ENCODE measurements at regions not wholly inside any gene's neighbourhood (a gene's known extent, or its start where the extent isn't known, plus 50 kb on each side); places are given as distances from the start of the nearest gene placed in this dataset.
"Not testable (repeated sequence)": the region's sequence is repeated elsewhere in the genome, so short reads cannot be mapped to it uniquely, and the experiment has no call there.

- peak; percentile 13 for DNase-seq (ENCODE audit: low spot score)
These were observed 107.3 kb downstream of the MINAR1 start for GRCh38 chr15:79539401-79539800.

- DNase-seq (ENCODE audit: low spot score), result no peak
These were observed 108.4 kb downstream of the MINAR1 start for GRCh38 chr15:79540551-79540950.

GRCh38 chr15:79541196-79541595, 109.1 kb downstream of the MINAR1 start:
- no peak for DNase-seq (ENCODE audit: low spot score)

GRCh38 chr15:79543097-79543496, 111.0 kb downstream of the MINAR1 start:
- no peak for DNase-seq (ENCODE audit: low spot score)

GRCh38 chr15:79549196-79549595, 117.1 kb downstream of the MINAR1 start:
- DNase-seq (ENCODE audit: low spot score), result peak; percentile 17

- DNase-seq (ENCODE audit: low spot score), result no peak
These were observed 128.2 kb downstream of the MINAR1 start for GRCh38 chr15:79560384-79560783.

- no peak for DNase-seq (ENCODE audit: low spot score)
These were observed 129.8 kb downstream of the MINAR1 start for GRCh38 chr15:79561982-79562381.

GRCh38 chr15:79562403-79562815, 130.3 kb downstream of the MINAR1 start:
- DNase-seq (ENCODE audit: low spot score), result no peak

GRCh38 chr15:79562899-79563298, 130.8 kb downstream of the MINAR1 start:
- no peak for DNase-seq (ENCODE audit: low spot score)

- DNase-seq (ENCODE audit: low spot score), result no peak
These were observed 137.9 kb downstream of the MINAR1 start for GRCh38 chr15:79570004-79570403.

GRCh38 chr15:79572691-79573404, 140.7 kb downstream of the MINAR1 start:
- DNase-seq (ENCODE audit: low spot score), result no peak

GRCh38 chr15:79574431-79575273, 142.5 kb downstream of the MINAR1 start:
- DNase-seq (ENCODE audit: low spot score), result not testable (repeated sequence)

- DNase-seq (ENCODE audit: low spot score), result no peak
These were observed 150.5 kb downstream of the MINAR1 start for GRCh38 chr15:79582650-79583049.

GRCh38 chr15:79592126-79592525, 160.0 kb downstream of the MINAR1 start:
- no peak for DNase-seq (ENCODE audit: low spot score)

GRCh38 chr15:79593119-79593869, 161.2 kb downstream of the MINAR1 start:
- DNase-seq (ENCODE audit: low spot score), result peak; percentile 19

- no peak for DNase-seq (ENCODE audit: low spot score)
These were observed 163.2 kb downstream of the MINAR1 start for GRCh38 chr15:79595306-79595705.

- peak; percentile 83 for DNase-seq (ENCODE audit: low spot score)
These were observed 164.0 kb downstream of the MINAR1 start for GRCh38 chr15:79595995-79596622.

- no peak for DNase-seq (ENCODE audit: low spot score)
These were observed 166.5 kb downstream of the MINAR1 start for GRCh38 chr15:79598639-79599038.

- DNase-seq (ENCODE audit: low spot score), result no peak
These were observed 169.4 kb downstream of the MINAR1 start for GRCh38 chr15:79601405-79602086.

GRCh38 chr15:79602180-79602579, 170.0 kb downstream of the MINAR1 start:
- no peak for DNase-seq (ENCODE audit: low spot score)

GRCh38 chr15:79602731-79603130, 170.6 kb downstream of the MINAR1 start:
- DNase-seq (ENCODE audit: low spot score), result no peak

Data from SW480 (cell line).